ENCODE measurements at regions not wholly inside any gene's neighbourhood (a gene's known extent, or its start where the extent isn't known, plus 50 kb on each side); places are given as distances from the start of the nearest gene placed in this dataset.
"Not testable (repeated sequence)": the region's sequence is repeated elsewhere in the genome, so short reads cannot be mapped to it uniquely, and the experiment has no call there.

DNA sequence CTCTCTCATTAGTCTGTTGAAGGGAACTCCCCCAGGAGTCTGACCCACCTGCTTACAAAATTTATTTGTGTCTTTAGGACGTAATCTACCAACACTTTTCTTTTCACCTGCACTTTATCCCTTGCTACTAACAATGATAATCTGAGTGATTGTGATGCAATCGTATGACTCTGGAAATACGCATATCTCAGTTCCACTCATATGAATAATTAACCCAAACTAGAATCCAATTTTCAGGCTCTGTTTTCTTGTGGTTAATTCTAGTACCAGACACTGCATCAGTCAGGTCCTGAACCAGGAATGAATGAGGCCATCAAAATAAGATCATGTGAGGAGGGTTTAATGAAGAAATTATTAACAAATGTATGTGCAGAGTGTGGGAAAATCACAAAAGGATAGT is 158.4 kb upstream of the SRD5A2 start:
- no peak for DNase-seq (ENCODE audit: low spot score)
- peak; percentile 55 for ATAC-seq

DNA sequence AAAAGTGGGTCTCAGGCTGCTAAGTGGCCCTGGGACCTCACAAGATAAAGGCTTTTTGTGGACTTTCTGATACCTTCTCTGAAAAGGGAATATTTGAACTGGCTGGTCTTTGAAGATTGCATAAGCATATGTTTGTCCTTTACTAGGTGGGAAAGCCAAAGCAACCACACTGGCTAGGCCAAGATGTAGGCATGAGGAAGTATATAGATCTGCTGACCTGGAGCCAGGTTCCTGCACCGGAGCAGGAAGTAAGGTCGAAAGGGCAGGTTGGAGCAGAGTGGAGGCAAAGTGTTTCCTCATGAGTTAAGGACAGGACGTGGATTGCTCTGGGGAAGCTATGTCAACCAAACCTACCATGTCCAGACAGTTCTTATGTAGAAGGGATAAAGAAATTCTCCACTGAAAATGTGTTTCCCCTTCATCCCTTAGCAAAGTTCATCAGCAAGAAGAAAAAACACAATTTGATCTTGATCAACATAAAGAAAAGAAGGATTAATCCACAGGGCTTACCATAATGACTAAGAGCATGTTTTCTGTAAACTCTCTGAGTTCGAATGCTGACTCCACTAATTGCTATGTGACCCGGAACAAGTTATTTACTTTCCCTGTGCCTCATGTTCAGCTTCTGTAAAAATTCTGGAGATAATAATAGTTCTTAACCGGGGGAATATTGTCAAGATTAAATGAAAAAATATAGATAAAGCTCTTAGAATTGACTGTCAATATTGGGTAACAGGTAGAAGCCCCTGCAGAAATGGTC is 156.1 kb upstream of the SRD5A2 start:
- DNase-seq (ENCODE audit: low spot score) (peak; percentile 59), ATAC-seq (peak; percentile 86)

DNA sequence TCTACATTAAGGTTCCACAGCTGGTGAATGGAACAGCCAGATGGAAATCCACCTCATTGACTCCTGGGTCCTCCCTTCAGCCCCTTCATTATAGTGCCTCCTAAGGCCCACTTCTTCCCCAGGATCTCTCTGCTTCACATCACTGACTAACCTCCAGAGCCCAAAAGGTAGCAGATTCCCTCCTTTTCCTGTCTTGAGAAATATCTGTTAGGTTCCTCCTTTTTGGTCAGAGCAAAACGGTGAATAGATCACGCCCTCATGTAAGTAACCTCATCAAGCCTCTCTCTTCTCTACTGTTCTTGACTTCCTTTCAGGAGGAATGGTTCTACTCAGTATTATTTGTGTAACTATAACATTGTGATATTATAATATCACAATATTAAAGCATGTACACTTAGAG is 155.0 kb upstream of the SRD5A2 start:
- ATAC-seq: no peak
- DNase-seq (ENCODE audit: low spot score): no peak

GRCh38 chr2:31729442-31730092 is 148.8 kb upstream of the SRD5A2 start:
- DNase-seq (ENCODE audit: low spot score) (no peak), ATAC-seq (peak; percentile 88)

DNA sequence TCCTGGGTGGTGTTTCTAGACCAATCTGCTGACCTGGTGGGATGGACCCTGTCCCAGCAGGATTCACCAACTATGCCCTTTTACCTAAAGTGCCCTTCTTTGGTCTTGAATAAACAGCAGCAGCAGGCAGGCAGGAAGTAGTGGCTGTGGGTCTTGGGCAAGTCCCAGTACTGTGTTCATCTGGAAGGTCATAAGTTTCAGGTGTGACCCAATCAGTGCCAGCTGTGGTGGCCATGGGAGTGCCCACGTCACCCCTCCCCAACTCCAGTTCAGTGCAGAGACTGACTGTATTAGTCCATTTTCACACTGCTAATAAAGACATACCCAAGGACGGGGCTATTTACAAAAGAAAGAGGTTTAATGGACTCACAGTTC is 148.3 kb upstream of the SRD5A2 start:
- ATAC-seq: peak; percentile 87

GRCh38 chr2:31728406-31729064 is 147.8 kb upstream of the SRD5A2 start:
- ATAC-seq (no peak), DNase-seq (ENCODE audit: low spot score) (no peak)

More for the DNA sequence above, 148.3 kb upstream of the SRD5A2 start:
- DNase-seq (ENCODE audit: low spot score): peak; percentile 89

- no peak for ATAC-seq
- DNase-seq (ENCODE audit: low spot score): no peak
Measured at GRCh38 chr2:31726457-31726856, 145.7 kb upstream of the SRD5A2 start.

DNA sequence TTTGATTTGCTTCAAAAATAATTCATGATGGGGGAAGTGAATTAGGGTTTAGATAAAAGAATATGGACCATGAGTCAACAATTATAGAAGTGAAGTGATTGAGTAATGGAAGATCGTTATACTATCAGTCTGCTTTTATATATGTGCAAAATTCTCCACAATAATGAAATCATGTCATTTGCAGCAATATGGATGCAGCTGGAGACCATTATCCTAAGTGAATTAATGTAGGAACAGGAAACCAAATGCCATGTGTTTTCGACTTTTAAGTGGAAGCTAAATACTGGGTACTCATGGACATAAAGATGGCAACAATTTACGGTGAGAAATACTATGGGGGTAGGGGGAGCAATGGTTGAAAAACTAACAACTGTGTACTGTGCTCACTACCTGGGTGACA is 144.7 kb upstream of the SRD5A2 start:
- DNase-seq (ENCODE audit: low spot score): no peak
- no peak for ATAC-seq

DNA sequence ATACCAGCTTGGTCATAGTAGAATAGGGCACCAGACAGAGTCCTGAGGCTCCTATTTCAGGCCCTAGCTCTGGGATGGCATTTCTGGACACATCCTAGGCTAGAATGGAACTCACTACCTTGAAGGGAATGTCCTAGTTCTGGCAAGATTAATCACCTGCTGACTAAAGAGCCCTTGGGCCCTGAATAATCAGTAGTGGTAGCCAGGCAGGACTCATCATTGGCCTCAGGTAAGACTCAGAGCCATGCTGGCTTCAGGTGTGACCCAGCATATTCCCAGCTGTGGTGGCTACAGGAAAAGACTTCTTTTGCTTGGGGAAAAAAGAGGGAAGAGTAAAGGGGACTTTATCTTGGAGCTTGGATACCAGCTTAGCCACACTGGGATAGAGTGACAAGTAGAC is 131.0 kb upstream of the SRD5A2 start:
- ATAC-seq (no peak), DNase-seq (ENCODE audit: low spot score) (no peak)

DNA sequence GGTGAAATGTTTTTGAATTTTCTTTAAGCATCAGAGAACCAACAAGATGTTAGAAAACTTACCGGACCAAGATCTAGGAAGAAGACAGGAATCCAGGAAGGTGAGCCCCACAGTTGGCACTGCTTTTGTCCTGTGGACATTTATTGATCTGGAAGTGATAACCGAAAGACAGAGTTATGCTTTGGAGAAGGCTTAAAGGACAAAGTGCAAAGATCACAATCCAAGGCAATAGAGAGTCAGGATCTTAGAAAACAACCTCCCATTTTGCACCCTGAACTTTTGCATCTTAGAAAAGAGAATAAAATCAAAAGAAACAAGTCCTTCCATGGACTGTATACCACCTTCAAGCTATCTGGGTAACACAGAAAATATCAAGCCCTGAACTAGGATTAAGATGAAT is 129.4 kb upstream of the SRD5A2 start:
- peak; percentile 24 for ATAC-seq
- no peak for DNase-seq (ENCODE audit: low spot score)

DNA sequence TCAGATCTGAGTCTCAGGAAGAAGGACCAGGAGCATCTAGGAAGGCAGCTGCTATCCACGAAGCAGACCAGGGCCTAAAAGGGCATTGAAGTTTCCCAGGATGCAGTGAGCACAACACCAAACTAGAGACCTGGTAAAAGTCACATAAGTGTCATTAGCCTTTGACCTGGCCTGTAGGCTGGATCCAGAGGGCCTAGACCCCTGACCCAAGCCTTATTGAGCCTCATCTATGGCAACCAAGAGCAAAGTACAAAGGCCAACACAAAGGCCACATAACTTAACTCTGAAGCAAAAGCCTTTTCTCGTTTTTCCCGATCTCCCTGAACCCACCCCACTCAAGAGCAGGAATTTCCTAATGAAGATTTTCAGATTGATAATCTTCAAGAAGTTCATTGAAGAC is 127.3 kb upstream of the SRD5A2 start:
- ATAC-seq (peak; percentile 53), DNase-seq (ENCODE audit: low spot score) (peak; percentile 55)

- peak; percentile 93 for DNase-seq (ENCODE audit: low spot score)
- ATAC-seq: peak; percentile 81
Measured at GRCh38 chr2:31704561-31705212, 123.9 kb upstream of the SRD5A2 start.

GRCh38 chr2:31703253-31703652 is 122.5 kb upstream of the SRD5A2 start:
- no peak for ATAC-seq
- no peak for DNase-seq (ENCODE audit: low spot score)

GRCh38 chr2:31698722-31699121 is 118.0 kb upstream of the SRD5A2 start:
- DNase-seq (ENCODE audit: low spot score): no peak
- ATAC-seq: peak; percentile 24

GRCh38 chr2:31696068-31696467 is 115.3 kb upstream of the SRD5A2 start:
- no peak for DNase-seq (ENCODE audit: low spot score)
- ATAC-seq: no peak

DNA sequence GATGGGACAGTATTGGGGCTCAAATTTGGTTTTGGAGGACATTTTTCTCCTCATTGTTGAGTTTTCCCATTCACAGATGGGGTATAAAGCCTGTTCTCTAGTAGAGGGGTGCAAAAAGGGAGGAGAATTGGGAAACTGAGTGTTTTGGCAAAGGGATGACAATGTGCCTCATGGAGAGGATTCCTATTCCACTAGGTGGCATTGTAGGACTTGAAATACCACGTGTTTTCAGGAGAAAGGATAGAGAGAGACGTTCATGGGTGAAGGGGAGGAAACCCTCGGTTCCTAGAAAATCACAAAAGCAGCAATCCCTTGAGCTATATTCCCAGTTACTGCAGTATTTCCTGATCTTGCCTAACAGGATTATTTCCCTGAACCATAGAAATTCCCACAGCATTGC is 113.7 kb upstream of the SRD5A2 start:
- ATAC-seq: no peak
- DNase-seq (ENCODE audit: low spot score): no peak

DNA sequence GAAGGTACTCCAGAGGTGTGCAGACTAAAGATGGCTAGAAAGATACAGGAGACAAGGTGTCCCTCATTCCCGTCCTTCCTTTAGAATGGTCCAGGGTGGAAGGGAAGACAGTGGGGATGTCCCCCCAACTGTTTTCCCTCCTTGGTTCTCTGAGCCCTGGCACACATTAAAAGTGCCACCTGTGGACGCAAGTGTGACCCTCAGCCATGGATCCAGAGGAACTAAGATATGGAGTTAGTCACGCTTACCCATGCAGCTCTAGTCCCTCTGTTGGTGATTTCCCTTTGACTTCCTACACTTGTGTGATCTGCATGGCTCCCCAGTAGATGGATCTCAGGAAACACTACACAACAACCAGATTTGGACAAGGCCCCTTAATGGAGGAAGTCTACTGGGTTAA is 113.1 kb upstream of the SRD5A2 start:
- no peak for DNase-seq (ENCODE audit: low spot score)
- peak; percentile 48 for ATAC-seq

GRCh38 chr2:31688282-31688681 is 107.5 kb upstream of the SRD5A2 start:
- ATAC-seq: peak; percentile 44
- no peak for DNase-seq (ENCODE audit: low spot score)

GRCh38 chr2:31683506-31683905 is 102.8 kb upstream of the SRD5A2 start:
- DNase-seq (ENCODE audit: low spot score); ATAC-seq: not testable (repeated sequence)

DNA sequence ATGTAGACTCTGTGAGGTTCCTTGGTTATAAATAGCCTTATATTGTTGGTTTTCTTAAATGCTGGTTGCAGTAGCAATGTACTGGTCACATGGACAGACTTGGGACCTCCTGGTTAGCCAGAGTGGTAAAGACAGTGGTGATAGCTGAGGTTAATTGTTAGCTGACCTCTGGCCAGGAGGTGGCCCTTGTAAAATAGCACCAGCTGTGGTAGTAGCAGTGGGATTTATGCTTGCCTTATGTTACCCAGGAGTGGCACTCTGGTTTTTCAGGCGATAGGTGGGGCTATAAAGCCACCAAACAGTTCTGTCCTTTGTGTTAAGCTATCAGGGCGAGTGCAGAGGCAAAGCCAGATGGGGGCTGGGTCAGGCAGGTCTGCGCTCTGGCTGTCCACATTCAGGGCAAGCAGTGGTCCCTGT is 94.8 kb upstream of the SRD5A2 start:
- no peak for DNase-seq (ENCODE audit: low spot score)
- ATAC-seq: peak; percentile 72

DNA sequence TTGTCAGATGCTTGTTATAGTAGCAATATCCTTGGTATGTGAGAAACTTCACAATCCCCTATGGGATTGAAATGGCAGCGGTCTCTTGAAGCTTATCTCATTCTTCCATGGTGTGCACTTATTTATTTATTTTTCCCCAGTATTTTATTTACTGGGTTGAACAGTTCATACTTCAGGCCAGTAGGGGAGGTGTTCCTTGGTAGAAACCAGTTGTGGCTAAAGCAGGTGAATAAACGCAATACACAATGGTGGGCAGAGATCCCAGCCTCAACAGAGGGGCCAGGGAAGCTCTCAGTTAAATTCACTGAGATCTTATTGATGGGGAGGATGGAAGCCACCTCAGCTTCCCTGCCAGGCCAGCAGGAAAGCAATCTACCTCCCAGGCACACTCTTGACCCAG is 93.7 kb upstream of the SRD5A2 start:
- DNase-seq (ENCODE audit: low spot score): no peak

DNA sequence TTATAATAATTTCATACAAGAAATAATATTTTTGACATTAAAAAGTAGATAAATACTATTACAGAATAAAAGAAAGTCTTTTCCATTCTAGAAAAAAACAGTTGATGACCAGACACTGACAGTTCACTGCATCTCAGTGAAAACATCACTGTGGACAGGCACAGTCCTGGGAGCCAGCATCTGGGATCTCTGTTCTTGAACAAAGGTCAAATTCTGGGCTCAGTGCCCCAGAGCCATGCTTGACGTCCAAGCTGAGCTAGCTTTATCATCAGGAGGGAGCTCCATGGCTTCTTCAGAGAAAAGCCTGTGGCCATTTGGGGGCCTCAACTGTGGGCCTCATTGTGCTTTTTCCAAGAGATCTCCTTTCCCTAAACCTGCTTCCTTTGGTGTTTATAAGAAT is 86.1 kb upstream of the SRD5A2 start:
- DNase-seq (ENCODE audit: low spot score) (peak; percentile 86), ATAC-seq (peak; percentile 92)

More for the DNA sequence above, 93.7 kb upstream of the SRD5A2 start:
- ATAC-seq: no peak

Measured in left lobe of liver (tissue), 2 donors.